Sigmoid colon (tissue), 4 donors: ENCODE measurements at regions not wholly inside any gene's neighbourhood (a gene's known extent, or its start where the extent isn't known, plus 50 kb on each side); places are given as distances from the start of the nearest gene placed in this dataset.

Experiments used
- CTCF ChIP-seq, 4 experiments: fragments of 450-650 bp in 3 of 4; fragments of 200-600 bp in 1 of 4; IDR thresholded peaks; one replicate each; pipeline ENCODE4 v1.5.1; 2016 to 2019; ENCODE audit warnings: antibody characterized with exemption in 4 of 4, mild to moderate bottlenecking in 3 of 4, moderate library complexity in 2 of 4
- EP300 ChIP-seq, 4 donors: sonication (generic); formaldehyde crosslinking; IDR thresholded peaks; one replicate each; pipeline ENCODE4 v1.6.1; 2017; ENCODE audit warnings: antibody characterized with exemption in 4 of 4
- POLR2A ChIP-seq, 2 donors: fragments of 450-650 bp; IDR thresholded peaks; one replicate each; pipeline ENCODE4 v1.6.1; 2016; ENCODE audit warnings: antibody characterized with exemption in 2 of 2, mild to moderate bottlenecking in 2 of 2, moderate library complexity in 2 of 2
- POLR2AphosphoS5 ChIP-seq, 4 donors: sonication (generic); formaldehyde crosslinking; IDR thresholded peaks; one replicate each; pipeline ENCODE4 v1.6.1; 2017; ENCODE audit warnings: antibody characterized with exemption in 4 of 4

- TF ChIP-seq CTCF (IDR thresholded peaks at IDR 0.05) (no peak), POLR2A (IDR thresholded peaks at IDR 0.05) (no peak), POLR2AphosphoS5 (IDR thresholded peaks at IDR 0.05) (no peak), EP300 (IDR thresholded peaks at IDR 0.05) (no peak)
Measured at GRCh38 chr11:36865846-36866245, 267.8 kb upstream of the RAG2 start.
